ENCODE measurements at regions not wholly inside any gene's neighbourhood (a gene's known extent, or its start where the extent isn't known, plus 50 kb on each side); places are given as distances from the start of the nearest gene placed in this dataset.

DNA sequence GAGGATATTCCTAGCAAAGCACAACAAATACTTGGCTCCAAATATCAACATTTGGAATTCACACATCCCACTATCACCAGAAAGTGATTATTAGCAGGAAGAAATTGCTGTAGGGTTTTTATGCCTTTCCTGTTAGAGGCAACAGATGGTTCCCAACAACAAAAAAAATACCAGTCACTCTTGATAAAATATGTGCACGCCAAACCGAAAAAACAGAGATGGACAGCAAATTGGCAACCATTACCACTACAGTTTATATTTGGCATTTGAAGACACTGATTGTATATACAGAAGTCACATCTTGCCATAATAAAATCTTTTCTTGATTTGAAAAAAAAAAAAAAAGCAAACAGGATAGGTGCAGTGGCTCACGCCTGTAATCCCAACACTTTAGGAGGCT, 78.2 kb downstream of the TMPRSS5 start:
- DNase-seq (no peak), ATAC-seq (no peak)
- no peaks in the 10 kb centered on the region for H3K9me3 ChIP-seq
- 72 to 90% (median 75%) methylated on average over 3 of the region's 3 CpGs for WGBS, 4 donors
- no peaks in the 10 kb centered on the region for H3K36me3 ChIP-seq
- TF ChIP-seq POLR2A (IDR thresholded peaks at IDR 0.05): no peak
- TF ChIP-seq, protein P1, sequence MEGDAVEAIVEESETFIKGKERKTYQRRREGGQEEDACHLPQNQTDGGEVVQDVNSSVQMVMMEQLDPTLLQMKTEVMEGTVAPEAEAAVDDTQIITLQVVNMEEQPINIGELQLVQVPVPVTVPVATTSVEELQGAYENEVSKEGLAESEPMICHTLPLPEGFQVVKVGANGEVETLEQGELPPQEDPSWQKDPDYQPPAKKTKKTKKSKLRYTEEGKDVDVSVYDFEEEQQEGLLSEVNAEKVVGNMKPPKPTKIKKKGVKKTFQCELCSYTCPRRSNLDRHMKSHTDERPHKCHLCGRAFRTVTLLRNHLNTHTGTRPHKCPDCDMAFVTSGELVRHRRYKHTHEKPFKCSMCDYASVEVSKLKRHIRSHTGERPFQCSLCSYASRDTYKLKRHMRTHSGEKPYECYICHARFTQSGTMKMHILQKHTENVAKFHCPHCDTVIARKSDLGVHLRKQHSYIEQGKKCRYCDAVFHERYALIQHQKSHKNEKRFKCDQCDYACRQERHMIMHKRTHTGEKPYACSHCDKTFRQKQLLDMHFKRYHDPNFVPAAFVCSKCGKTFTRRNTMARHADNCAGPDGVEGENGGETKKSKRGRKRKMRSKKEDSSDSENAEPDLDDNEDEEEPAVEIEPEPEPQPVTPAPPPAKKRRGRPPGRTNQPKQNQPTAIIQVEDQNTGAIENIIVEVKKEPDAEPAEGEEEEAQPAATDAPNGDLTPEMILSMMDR (IDR thresholded peaks at IDR 0.05): no peak
- H3K27me3 ChIP-seq: peaks cover 0 to 3% (median 0%) of the 10 kb centered on the region in 9 donors
- H3K4me3 ChIP-seq: no peak overlapping the region
- peaks cover 0 to 4% (median 0%) of the 10 kb centered on the region in 12 donors for H3K4me1 ChIP-seq
- intact Hi-C loops (cut with DNase I): loop anchor here in 1 of 10 donors (10.0 kb wide), 1 partner anchor 63 kb away; no protein-coding TSS in a partner anchor
- no peak overlapping the region for H3K27ac ChIP-seq

DNA sequence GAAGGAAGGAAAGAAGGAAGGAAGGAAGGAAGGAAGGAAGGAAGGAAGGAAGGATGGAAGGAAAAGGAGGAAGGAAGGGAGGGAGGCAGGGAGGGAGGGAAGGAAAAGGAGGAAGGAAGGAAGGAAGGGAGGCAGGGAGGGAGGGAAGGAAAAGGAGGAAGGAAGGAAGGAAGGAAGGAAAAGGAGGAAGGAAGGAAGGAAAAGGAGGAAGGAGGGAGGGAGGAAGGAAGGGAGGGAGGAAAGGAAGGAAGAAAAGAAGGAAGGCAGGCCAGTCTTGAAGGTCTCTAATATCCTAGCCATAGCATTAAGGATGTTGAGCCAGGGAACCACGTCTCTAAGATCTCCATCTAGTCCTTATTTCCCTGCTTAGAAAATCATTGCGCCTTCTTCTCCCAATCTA, 78.8 kb downstream of the TMPRSS5 start:
- DNase-seq: no peak
- intact Hi-C loops (cut with DNase I): loop anchor here in 1 of 10 donors (10.0 kb wide), 1 partner anchor 62 kb away; no protein-coding TSS in a partner anchor
- no peak overlapping the region for H3K27ac ChIP-seq
- H3K9me3 ChIP-seq: no peaks in the 10 kb centered on the region
- WGBS, 4 donors: 81 to 88% (median 85%) methylated on average over 2 of the region's 2 CpGs
- H3K4me3 ChIP-seq: no peak overlapping the region
- ATAC-seq: no peak
- TF ChIP-seq POLR2A (IDR thresholded peaks at IDR 0.05): no peak
- no peaks in the 10 kb centered on the region for H3K36me3 ChIP-seq
- peaks cover 0 to 3% (median 0%) of the 10 kb centered on the region in 9 donors for H3K27me3 ChIP-seq
- H3K4me1 ChIP-seq: no peaks in the 10 kb centered on the region

DNA sequence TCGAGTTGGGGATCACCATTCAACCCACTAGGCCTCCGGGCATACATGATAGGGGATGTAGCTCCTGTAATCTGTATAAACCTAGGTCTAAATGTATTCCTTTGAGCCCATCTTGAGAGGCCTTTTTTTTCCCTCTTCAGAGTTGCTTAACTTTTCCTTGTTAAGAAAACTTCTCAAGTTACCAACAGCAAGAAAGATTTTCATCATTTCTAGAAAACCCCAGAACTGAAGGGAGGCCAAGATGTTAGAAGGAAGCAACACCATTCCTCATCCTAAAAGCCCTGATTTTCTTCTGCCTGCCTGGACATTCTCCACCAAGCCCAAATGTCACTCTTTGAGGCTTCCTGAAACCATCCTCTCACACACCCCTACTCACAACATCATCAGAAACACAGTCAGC, 79.4 kb downstream of the TMPRSS5 start:
- Histone ChIP-seq H3K4me3 (no peak overlapping the region), H3K4me1 (no peaks in the 10 kb centered on the region), H3K27me3 (peaks cover 0 to 3% (median 0%) of the 10 kb centered on the region in 9 donors), H3K36me3 (no peaks in the 10 kb centered on the region), H3K27ac (no peak overlapping the region), H3K9me3 (no peaks in the 10 kb centered on the region)
- intact Hi-C loops (cut with DNase I): loop anchor here in 1 of 10 donors (10.0 kb wide), 1 partner anchor 62 kb away; no protein-coding TSS in a partner anchor
- no peak for DNase-seq
- ATAC-seq: no peak
- TF ChIP-seq, protein P1 (IDR thresholded peaks at IDR 0.05): no peak
- no peak for TF ChIP-seq POLR2A (IDR thresholded peaks at IDR 0.05)
- 92 to 100% (median 95%) methylated on average over 2 of the region's 2 CpGs for WGBS, 4 donors

DNA sequence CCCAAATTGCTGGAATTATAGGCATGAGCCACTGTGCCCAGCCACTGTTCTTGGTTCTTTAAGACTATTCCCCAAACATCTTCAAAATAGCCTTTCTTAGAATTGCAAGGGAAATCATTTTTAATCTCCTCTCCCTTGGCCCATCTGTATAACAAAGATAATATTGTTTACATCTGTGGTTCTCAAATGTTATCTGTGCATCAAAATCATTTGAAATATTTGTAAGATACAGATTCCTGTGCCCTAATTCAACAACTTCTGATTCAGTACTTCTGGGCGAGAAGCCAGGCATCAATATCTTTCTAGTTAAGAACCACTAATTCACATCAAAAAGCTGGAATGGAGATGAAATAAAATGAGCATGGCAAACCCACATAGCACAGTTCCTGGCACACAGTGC, 83.0 kb downstream of the TMPRSS5 start:
- no peaks in the 10 kb centered on the region for H3K36me3 ChIP-seq
- intact Hi-C loops (cut with DNase I): loop anchor here in 1 of 10 donors (10.0 kb wide), 1 partner anchor 58 kb away; no protein-coding TSS in a partner anchor
- H3K4me1 ChIP-seq: no peaks in the 10 kb centered on the region
- H3K27ac ChIP-seq: no peak overlapping the region
- DNase-seq: no peak
- no peak for TF ChIP-seq POLR2A (IDR thresholded peaks at IDR 0.05)
- TF ChIP-seq, protein P1 (IDR thresholded peaks at IDR 0.05): no peak
- H3K4me3 ChIP-seq: no peak overlapping the region
- H3K27me3 ChIP-seq: no peaks in the 10 kb centered on the region
- WGBS, 4 donors: 95 to 100% (median 96%) methylated on average over 1 of the region's 1 CpG
- peaks cover 0 to 14% (median 2%) of the 10 kb centered on the region in 12 donors for H3K9me3 ChIP-seq
- no peak for ATAC-seq

DNA sequence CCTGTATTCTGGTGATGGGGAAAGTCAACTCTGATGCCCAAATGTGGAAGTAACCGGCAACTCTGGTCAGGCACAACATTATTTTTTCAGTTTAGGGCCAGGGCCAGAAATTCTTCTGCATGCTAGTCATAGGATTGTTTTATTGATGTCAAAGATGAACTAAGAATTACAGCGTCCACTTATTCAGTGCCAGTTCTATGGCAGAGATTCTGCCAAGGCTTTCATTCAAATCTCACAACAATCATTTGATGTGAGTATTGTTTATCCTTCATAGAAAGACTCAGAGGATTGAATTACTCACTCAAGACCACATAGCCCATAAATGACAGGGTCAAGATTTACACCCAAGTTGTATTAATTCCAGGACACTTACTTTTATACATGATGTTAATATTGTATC, 87.7 kb downstream of the TMPRSS5 start:
- intact Hi-C loops (cut with DNase I): no loop called here
- 68 to 83% (median 71%) methylated on average over 2 of the region's 2 CpGs for WGBS, 4 donors
- Histone ChIP-seq H3K4me3 (no peak overlapping the region), H3K4me1 (no peaks in the 10 kb centered on the region), H3K9me3 (peaks cover 0 to 14% (median 2%) of the 10 kb centered on the region in 12 donors), H3K27ac (no peak overlapping the region), H3K36me3 (no peaks in the 10 kb centered on the region), H3K27me3 (no peaks in the 10 kb centered on the region)
- no peak for DNase-seq
- no peak for TF ChIP-seq POLR2A (IDR thresholded peaks at IDR 0.05)
- TF ChIP-seq, protein P1 (IDR thresholded peaks at IDR 0.05): no peak
- ATAC-seq: no peak

Measured in heart left ventricle (tissue), 16 donors.